Body of pancreas (tissue), 4 donors: ENCODE measurements at regions not wholly inside any gene's neighbourhood (a gene's known extent, or its start where the extent isn't known, plus 50 kb on each side); places are given as distances from the start of the nearest gene placed in this dataset.

ENCODE experiments used
- CTCF ChIP-seq, 7 experiments: fragments of 450-650 bp in 4 of 7; fragments of 200-600 bp in 3 of 7; sonication (generic) in 3 of 7; IDR thresholded peaks; one replicate each; pipeline ENCODE4 v1.5.1; 2016 to 2019; ENCODE audit warnings: antibody characterized with exemption in 7 of 7
- POLR2A ChIP-seq, 3 donors: fragments of 450-650 bp; IDR thresholded peaks; one replicate each; pipeline ENCODE4 v1.6.1; 2016; ENCODE audit warnings: antibody characterized with exemption in 3 of 3, mild to moderate bottlenecking in 2 of 3

GRCh38 chr12:85669911-85670310, 166.3 kb downstream of the RASSF9 start:
- TF ChIP-seq CTCF (IDR thresholded peaks at IDR 0.05) = no peak
- no peak for TF ChIP-seq POLR2A (IDR thresholded peaks at IDR 0.05)
